AG04450 (cell line): ENCODE measurements at regions not wholly inside any gene's neighbourhood (a gene's known extent, or its start where the extent isn't known, plus 50 kb on each side); places are given as distances from the start of the nearest gene placed in this dataset.

Experiments
- CTCF ChIA-PET: fragments of 300-600, 350-600 bp; formaldehyde crosslinking; extraction: SDS; loops from one replicate; lab custom pipeline; 2022; ENCODE audit warnings: antibody characterized with exemption, inconsistent platforms; lab: Charles Lee
- POLR2A ChIA-PET: fragments of 350-600 bp; formaldehyde crosslinking; extraction: SDS; loops from one replicate; lab custom pipeline; 2021; ENCODE audit warnings: antibody characterized with exemption, inconsistent platforms; lab: Yijun Ruan, JAX
- DNase-seq: peaks from one replicate; pipeline ENCODE4 v3.0.0-alpha.2; 2011; ENCODE audit warnings: low read depth, low spot score
- H3K27ac ChIP-seq: one replicate; pipeline ENCODE4 v1.5.1; 2012; ENCODE audit warnings: low read depth, low read length, control low read depth
- H3K27me3 ChIP-seq: one replicate; pipeline ENCODE4 v1.6.0; 2012; ENCODE audit warnings: low read length; ENCODE audit not compliant: control insufficient read depth, insufficient read depth
- H3K4me3 ChIP-seq: 2 replicates; pipeline ENCODE4 v1.5.1; 2011; ENCODE audit warnings: mild to moderate bottlenecking, low read depth, low read length, control low read depth
- H3K9me3 ChIP-seq: 2 replicates; pipeline ENCODE4 v1.5.1; 2012; ENCODE audit warnings: low read length; ENCODE audit not compliant: control insufficient read depth, insufficient read depth
- CTCF ChIP-seq: IDR thresholded peaks from 2 replicates; pipeline ENCODE4 v1.5.1; 2011; ENCODE audit warnings: low read depth, low read length, control low read depth, inconsistent platforms

GRCh38 chr16:52603015-52603414 is 56.1 kb upstream of the TOX3 start:
- POLR2A ChIA-PET: no interaction called here
- CTCF ChIA-PET: no interaction called here

GRCh38 chr16:52597772-52598483 is 51.0 kb upstream of the TOX3 start:
- ChIA-PET CTCF (no interaction called here), POLR2A (no interaction called here)
- TF ChIP-seq CTCF: no peak
- H3K27ac ChIP-seq: no peak overlapping the region
- no peak for DNase-seq
- H3K4me3 ChIP-seq: no peak overlapping the region
- peaks cover 7% of the 10 kb centered on the region for H3K9me3 ChIP-seq
- H3K27me3 ChIP-seq: no peaks in the 10 kb centered on the region

More at GRCh38 chr16:52603015-52603414, 56.1 kb upstream of the TOX3 start:
- TF ChIP-seq CTCF: no peak
- H3K27me3 ChIP-seq: no peaks in the 10 kb centered on the region
- H3K4me3 ChIP-seq: no peak overlapping the region
- no peak for DNase-seq
- H3K27ac ChIP-seq: no peak overlapping the region
- peaks cover 12% of the 10 kb centered on the region for H3K9me3 ChIP-seq

GRCh38 chr16:52597073-52597771 is 50.3 kb upstream of the TOX3 start:
- Histone ChIP-seq H3K27ac (no peak overlapping the region), H3K4me3 (no peak overlapping the region), H3K9me3 (0 out of 2 replicates have a peak, but pooled peaks cover 4% of the 10 kb centered on the region), H3K27me3 (no peaks in the 10 kb centered on the region)
- ChIA-PET CTCF (no interaction called here), POLR2A (no interaction called here)
- TF ChIP-seq CTCF: no peak
- no peak for DNase-seq
